CD4-positive, alpha-beta memory T cell (primary cell): ENCODE measurements at regions not wholly inside any gene's neighbourhood (a gene's known extent, or its start where the extent isn't known, plus 50 kb on each side); places are given as distances from the start of the nearest gene placed in this dataset.

Experiments used
- CTCF ChIA-PET: fragments of 350-600 bp; sonication (Branson Sonifier 250); formaldehyde crosslinking; loops from one replicate; lab custom pipeline; 2021; ENCODE audit warnings: inconsistent platforms; ENCODE audit not compliant: partially characterized antibody; lab: Charles Lee
- POLR2A ChIA-PET: fragments of 350-600 bp; sonication (Branson Sonifier 250); formaldehyde crosslinking; loops from one replicate; lab custom pipeline; 2021; ENCODE audit not compliant: partially characterized antibody; lab: Charles Lee
- DNase-seq, 5 donors: peaks; one replicate each; pipeline versions ENCODE4 v3.0.0 to v3.0.0-alpha.2; 2020 to 2022; ENCODE audit warnings: mixed read lengths in 1 of 5
- H3K27ac ChIP-seq: one replicate; pipeline ENCODE4 v1.7.0; 2013; ENCODE audit warnings: low read depth, low read length
- H3K27me3 ChIP-seq: 2 replicates; pipeline ENCODE4 v1.7.0; 2013; ENCODE audit warnings: mild to moderate bottlenecking, low read length, moderate library complexity; ENCODE audit not compliant: insufficient read depth
- H3K36me3 ChIP-seq: 2 replicates; pipeline ENCODE4 v1.7.0; 2013; ENCODE audit warnings: mild to moderate bottlenecking, low read length, moderate library complexity; ENCODE audit not compliant: insufficient read depth
- H3K4me1 ChIP-seq: 2 replicates; pipeline ENCODE4 v1.7.0; 2013; ENCODE audit warnings: mild to moderate bottlenecking, low read length, moderate library complexity; ENCODE audit not compliant: insufficient read depth
- H3K4me3 ChIP-seq, 2 donors: one replicate each; pipeline ENCODE4 v1.7.0; 2013; ENCODE audit warnings: low read length in 2 of 2, mild to moderate bottlenecking in 1 of 2
- H3K9me3 ChIP-seq, 2 donors: one replicate each; pipeline ENCODE4 v1.7.0; 2013; ENCODE audit warnings: low read length in 2 of 2, control low read depth in 1 of 2; ENCODE audit not compliant: control insufficient read depth in 1 of 2
- H3K27ac Mint-ChIP-seq, 7 donors: one replicate each; pipeline ENCODE4 v1.8.0; 2020 to 2021; ENCODE audit warnings: mixed read lengths in 7 of 7, mild to moderate bottlenecking in 6 of 7, inconsistent platforms in 3 of 7, moderate library complexity in 3 of 7
- H3K27me3 Mint-ChIP-seq, 2 donors: one replicate each; pipeline ENCODE4 v1.8.0; 2020 to 2021; ENCODE audit warnings: mixed read lengths in 2 of 2
- H3K36me3 Mint-ChIP-seq, 2 donors: one replicate each; pipeline ENCODE4 v1.8.0; 2020 to 2021; ENCODE audit warnings: mixed read lengths in 2 of 2, inconsistent platforms in 1 of 2, mild to moderate bottlenecking in 1 of 2
- H3K4me1 Mint-ChIP-seq, 4 donors: one replicate each; pipeline ENCODE4 v1.8.0; 2020 to 2021; ENCODE audit warnings: mixed read lengths in 4 of 4, mild to moderate bottlenecking in 1 of 4
- H3K4me3 Mint-ChIP-seq, 8 donors: one replicate each; pipeline ENCODE4 v1.8.0; 2020 to 2021; ENCODE audit warnings: mixed read lengths in 8 of 8, mild to moderate bottlenecking in 7 of 8, moderate library complexity in 6 of 8, inconsistent platforms in 3 of 8
- H3K9me3 Mint-ChIP-seq, 8 donors: one replicate each; pipeline ENCODE4 v1.8.0; 2020 to 2021; ENCODE audit warnings: mixed read lengths in 8 of 8, mild to moderate bottlenecking in 5 of 8, inconsistent platforms in 3 of 8, moderate library complexity in 1 of 8
- intact Hi-C: fragments of 100-400 bp; cut with micrococcal nuclease; formaldehyde crosslinking; loops from one replicate; pipeline ENCODE4 v1.15.1; 2023

- CTCF ChIA-PET: no interaction called here
- peaks cover 0 to 10% (median 7%) of the 10 kb centered on the region in 8 donors for H3K9me3 Mint-ChIP-seq
- POLR2A ChIA-PET: no interaction called here
These were observed 1077.0 kb upstream of the NCAM2 start for GRCh38 chr21:19921211-19921610.

DNA sequence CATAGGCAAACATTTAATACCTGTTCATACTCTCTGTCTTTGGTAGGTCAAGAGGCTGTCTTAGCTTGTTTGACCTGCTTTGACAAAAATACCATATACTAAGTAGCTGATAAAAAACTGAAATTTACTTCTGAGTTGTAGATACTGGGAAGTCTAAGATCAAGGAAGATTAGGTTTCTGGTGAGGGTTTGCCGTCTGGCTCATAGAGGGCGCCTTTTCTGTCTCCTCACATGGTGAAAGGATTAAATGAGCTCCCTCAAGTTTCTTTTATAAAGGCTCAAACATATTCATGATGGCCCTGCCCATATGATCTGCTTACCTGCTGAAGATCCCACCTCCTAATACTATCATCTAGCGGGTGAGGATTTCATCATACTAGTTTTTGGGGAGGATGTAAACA, 1076.1 kb upstream of the NCAM2 start:
- no peak overlapping the region for H3K27ac Mint-ChIP-seq
- ChIA-PET CTCF (no interaction called here), POLR2A (no interaction called here)
- H3K27ac ChIP-seq: no peak overlapping the region
- H3K9me3 Mint-ChIP-seq: peaks cover 0 to 13% (median 5%) of the 10 kb centered on the region in 8 donors
- no peak for DNase-seq
- H3K27me3 ChIP-seq: no peaks in the 10 kb centered on the region
- H3K4me1 Mint-ChIP-seq: no peaks in the 10 kb centered on the region
- no peaks in the 10 kb centered on the region for H3K27me3 Mint-ChIP-seq
- intact Hi-C loops: no loop called here
- H3K36me3 Mint-ChIP-seq: no peaks in the 10 kb centered on the region
- H3K4me1 ChIP-seq: no peaks in the 10 kb centered on the region
- no peaks in the 10 kb centered on the region for H3K9me3 ChIP-seq
- H3K4me3 Mint-ChIP-seq: no peak overlapping the region
- H3K4me3 ChIP-seq: no peak overlapping the region
- no peaks in the 10 kb centered on the region for H3K36me3 ChIP-seq

More at GRCh38 chr21:19921211-19921610, 1077.0 kb upstream of the NCAM2 start:
- H3K36me3 Mint-ChIP-seq: no peaks in the 10 kb centered on the region
- H3K4me3 Mint-ChIP-seq: no peak overlapping the region
- H3K27me3 Mint-ChIP-seq: no peaks in the 10 kb centered on the region
- intact Hi-C loops: no loop called here
- DNase-seq: no peak
- no peak overlapping the region for H3K27ac Mint-ChIP-seq
- Histone ChIP-seq H3K9me3 (no peaks in the 10 kb centered on the region), H3K4me3 (no peak overlapping the region), H3K36me3 (no peaks in the 10 kb centered on the region), H3K4me1 (no peaks in the 10 kb centered on the region), H3K27me3 (no peaks in the 10 kb centered on the region), H3K27ac (no peak overlapping the region)
- no peaks in the 10 kb centered on the region for H3K4me1 Mint-ChIP-seq

DNA sequence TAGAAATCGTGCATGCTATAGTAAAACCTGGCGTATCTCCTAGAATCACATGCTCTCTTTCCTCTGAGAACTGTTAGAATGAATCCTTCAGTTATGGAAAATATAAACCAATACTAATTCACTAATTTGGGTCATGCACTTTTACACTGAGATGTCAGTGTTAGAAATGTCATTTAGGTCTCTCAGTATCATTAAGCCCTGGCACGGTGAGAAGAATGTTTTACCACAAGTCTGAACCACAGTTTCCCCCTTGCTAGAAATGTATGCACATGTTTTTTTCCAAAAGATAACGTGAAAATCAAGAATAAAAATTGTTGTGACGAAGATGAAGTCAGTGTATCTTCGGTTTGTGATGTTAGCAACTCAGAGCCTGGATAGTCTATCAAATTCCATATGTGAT, 1062.7 kb upstream of the NCAM2 start:
- intact Hi-C loops: no loop called here
- POLR2A ChIA-PET: no interaction called here

DNA sequence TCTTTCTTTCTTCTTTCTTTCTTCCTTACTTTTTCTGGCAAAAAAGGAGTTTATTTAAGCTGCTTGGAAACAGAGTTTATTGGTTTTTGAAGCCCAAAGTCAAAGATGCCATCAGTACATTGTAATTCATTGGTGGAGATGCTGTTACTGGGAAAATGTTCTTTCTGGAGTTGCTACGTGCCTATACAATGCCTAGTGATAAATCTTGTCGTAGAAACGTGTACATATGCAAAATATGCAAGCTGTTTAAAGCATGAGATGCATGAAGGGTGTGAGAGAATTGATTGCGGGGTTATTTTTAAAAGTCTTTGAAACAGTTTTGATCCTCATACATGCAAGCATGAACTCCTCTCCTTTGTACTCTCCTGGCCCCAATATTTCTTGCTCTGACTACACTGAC, 1060.6 kb upstream of the NCAM2 start:
- no peaks in the 10 kb centered on the region for H3K27me3 ChIP-seq
- POLR2A ChIA-PET: no interaction called here
- no peaks in the 10 kb centered on the region for H3K4me1 ChIP-seq
- Mint-ChIP-seq H3K27ac (no peak overlapping the region), H3K4me1 (no peaks in the 10 kb centered on the region), H3K9me3 (peaks cover 0 to 18% (median 11%) of the 10 kb centered on the region in 8 donors), H3K36me3 (no peaks in the 10 kb centered on the region), H3K27me3 (no peaks in the 10 kb centered on the region), H3K4me3 (no peak overlapping the region)
- H3K27ac ChIP-seq: no peak overlapping the region
- no peak for DNase-seq
- H3K4me3 ChIP-seq: no peak overlapping the region
- no peaks in the 10 kb centered on the region for H3K9me3 ChIP-seq
- no peaks in the 10 kb centered on the region for H3K36me3 ChIP-seq
- CTCF ChIA-PET: no interaction called here
- intact Hi-C loops: no loop called here

More for the DNA sequence above, 1062.7 kb upstream of the NCAM2 start:
- no peak overlapping the region for H3K27ac ChIP-seq
- no peaks in the 10 kb centered on the region for H3K27me3 ChIP-seq
- no peaks in the 10 kb centered on the region for H3K4me1 ChIP-seq
- H3K4me3 ChIP-seq: no peak overlapping the region
- H3K36me3 Mint-ChIP-seq: no peaks in the 10 kb centered on the region
- DNase-seq: no peak
- H3K4me1 Mint-ChIP-seq: no peaks in the 10 kb centered on the region
- H3K27ac Mint-ChIP-seq: no peak overlapping the region
- H3K27me3 Mint-ChIP-seq: no peaks in the 10 kb centered on the region
- no peaks in the 10 kb centered on the region for H3K36me3 ChIP-seq
- H3K9me3 ChIP-seq: no peaks in the 10 kb centered on the region
- no peak overlapping the region for H3K4me3 Mint-ChIP-seq
- CTCF ChIA-PET: no interaction called here
- peaks cover 0 to 22% (median 8%) of the 10 kb centered on the region in 8 donors for H3K9me3 Mint-ChIP-seq

DNA sequence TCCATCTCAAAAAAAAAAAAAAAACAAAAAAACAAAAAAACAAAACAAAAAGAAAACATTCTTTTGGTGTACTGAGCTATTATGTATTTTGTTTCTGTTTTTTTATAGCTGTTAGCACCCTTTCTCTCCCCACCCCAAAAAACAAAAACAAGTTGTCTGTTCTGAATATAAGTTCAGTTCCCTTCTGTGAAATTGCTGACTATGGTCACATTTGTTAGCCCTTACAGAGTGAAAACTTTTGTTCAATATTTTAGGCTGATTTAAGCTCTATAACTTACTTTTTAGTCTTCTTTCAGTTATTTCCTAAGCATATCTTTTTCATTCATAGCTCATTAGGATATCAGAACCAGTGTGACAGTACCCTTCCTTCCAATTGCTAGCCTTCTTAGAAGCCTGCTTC, 1056.6 kb upstream of the NCAM2 start:
- Histone ChIP-seq H3K9me3 (no peaks in the 10 kb centered on the region), H3K36me3 (no peaks in the 10 kb centered on the region), H3K27ac (no peak overlapping the region), H3K4me3 (no peak overlapping the region), H3K4me1 (no peaks in the 10 kb centered on the region), H3K27me3 (no peaks in the 10 kb centered on the region)
- H3K27ac Mint-ChIP-seq: no peak overlapping the region
- DNase-seq: no peak
- no peaks in the 10 kb centered on the region for H3K4me1 Mint-ChIP-seq
- H3K27me3 Mint-ChIP-seq: no peaks in the 10 kb centered on the region
- intact Hi-C loops: no loop called here
- no peak overlapping the region for H3K4me3 Mint-ChIP-seq
- POLR2A ChIA-PET: no interaction called here
- CTCF ChIA-PET: interaction anchor here (1.1 kb wide), 1 partner anchor 10 kb away, joined by 3 read pairs; no protein-coding TSS in a partner anchor
- no peaks in the 10 kb centered on the region for H3K36me3 Mint-ChIP-seq
- H3K9me3 Mint-ChIP-seq: peaks cover 0 to 22% (median 13%) of the 10 kb centered on the region in 8 donors

DNA sequence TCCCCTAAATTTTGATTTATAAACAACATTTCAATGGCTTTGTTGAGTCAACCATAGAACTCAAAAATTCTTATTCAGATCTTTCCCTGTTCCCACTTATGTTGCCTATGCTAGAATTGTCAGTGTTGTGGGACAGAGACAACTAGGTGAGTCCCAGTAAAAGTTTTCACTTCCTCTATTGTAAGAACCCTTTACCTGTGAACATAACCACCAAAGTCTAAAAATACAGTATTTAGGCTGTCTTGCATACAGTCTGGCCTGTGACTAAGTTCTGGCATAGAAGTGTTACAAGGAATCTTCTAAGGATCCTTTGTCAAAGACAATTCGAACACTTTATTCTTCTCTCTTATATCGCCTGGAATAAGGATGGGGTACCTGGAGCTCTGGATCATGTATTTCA, 1047.9 kb upstream of the NCAM2 start:
- H3K27ac ChIP-seq: no peak overlapping the region
- ChIA-PET CTCF (no interaction called here), POLR2A (no interaction called here)
- Mint-ChIP-seq H3K4me3 (no peak overlapping the region), H3K36me3 (no peaks in the 10 kb centered on the region), H3K4me1 (no peaks in the 10 kb centered on the region), H3K9me3 (peaks cover 0 to 15% (median 8%) of the 10 kb centered on the region in 8 donors), H3K27me3 (no peaks in the 10 kb centered on the region), H3K27ac (no peak overlapping the region)
- no peak for DNase-seq
- intact Hi-C loops: no loop called here
- H3K4me3 ChIP-seq: no peak overlapping the region
- H3K36me3 ChIP-seq: no peaks in the 10 kb centered on the region
- no peaks in the 10 kb centered on the region for H3K27me3 ChIP-seq
- no peaks in the 10 kb centered on the region for H3K4me1 ChIP-seq
- H3K9me3 ChIP-seq: no peaks in the 10 kb centered on the region

- ChIA-PET POLR2A (no interaction called here), CTCF (no interaction called here)
- no peaks in the 10 kb centered on the region for H3K4me1 Mint-ChIP-seq
- H3K27me3 Mint-ChIP-seq: no peaks in the 10 kb centered on the region
- DNase-seq: no peak
- H3K36me3 Mint-ChIP-seq: no peaks in the 10 kb centered on the region
- Histone ChIP-seq H3K27me3 (no peaks in the 10 kb centered on the region), H3K27ac (no peak overlapping the region), H3K9me3 (peaks cover 0 to 4% of the 10 kb centered on the region in 2 donors), H3K4me3 (no peak overlapping the region), H3K36me3 (no peaks in the 10 kb centered on the region), H3K4me1 (no peaks in the 10 kb centered on the region)
- peaks cover 0 to 24% (median 12%) of the 10 kb centered on the region in 8 donors for H3K9me3 Mint-ChIP-seq
- intact Hi-C loops: no loop called here
- H3K27ac Mint-ChIP-seq: no peak overlapping the region
- H3K4me3 Mint-ChIP-seq: no peak overlapping the region
These were observed 1029.1 kb upstream of the NCAM2 start for GRCh38 chr21:19969156-19969555.

- Mint-ChIP-seq H3K27ac (no peak overlapping the region), H3K9me3 (peaks cover 2 to 16% (median 5%) of the 10 kb centered on the region in 8 donors), H3K36me3 (no peaks in the 10 kb centered on the region), H3K4me3 (no peak overlapping the region), H3K27me3 (no peaks in the 10 kb centered on the region), H3K4me1 (no peaks in the 10 kb centered on the region)
- Histone ChIP-seq H3K36me3 (no peaks in the 10 kb centered on the region), H3K4me3 (no peak overlapping the region), H3K4me1 (no peaks in the 10 kb centered on the region), H3K27ac (no peak overlapping the region), H3K9me3 (no peaks in the 10 kb centered on the region), H3K27me3 (no peaks in the 10 kb centered on the region)
- ChIA-PET CTCF (no interaction called here), POLR2A (no interaction called here)
- no peak for DNase-seq
- intact Hi-C loops: no loop called here
These were observed 1016.3 kb upstream of the NCAM2 start for GRCh38 chr21:19981938-19982337.
